Fibroblast of villous mesenchyme (primary cell): ENCODE measurements at regions not wholly inside any gene's neighbourhood (a gene's known extent, or its start where the extent isn't known, plus 50 kb on each side); places are given as distances from the start of the nearest gene placed in this dataset.

Source experiments
- DNase-seq: peaks from one replicate; pipeline ENCODE4 v3.0.0-alpha.2; 2010; ENCODE audit warnings: low read depth
- H3K4me3 ChIP-seq: 2 replicates; pipeline ENCODE4 v1.5.1; 2011; ENCODE audit warnings: low read depth, mild to moderate bottlenecking, low read length
- CTCF ChIP-seq: IDR thresholded peaks from 2 replicates; pipeline ENCODE4 v1.5.1; 2012; ENCODE audit warnings: low read depth, mild to moderate bottlenecking, low read length; ENCODE audit not compliant: insufficient read depth

- no peak for TF ChIP-seq CTCF
- no peak overlapping the region for H3K4me3 ChIP-seq
- no peak for DNase-seq
Observed at GRCh38 chr2:222120933-222121332, 177.9 kb downstream of the PAX3 start.

GRCh38 chr2:222115296-222115695, 183.5 kb downstream of the PAX3 start:
- DNase-seq = no peak
- H3K4me3 ChIP-seq = no peak overlapping the region
- TF ChIP-seq CTCF = no peak

GRCh38 chr2:222108957-222109585, 189.7 kb downstream of the PAX3 start:
- no peak for TF ChIP-seq CTCF
- no peak overlapping the region for H3K4me3 ChIP-seq
- DNase-seq = no peak

DNA sequence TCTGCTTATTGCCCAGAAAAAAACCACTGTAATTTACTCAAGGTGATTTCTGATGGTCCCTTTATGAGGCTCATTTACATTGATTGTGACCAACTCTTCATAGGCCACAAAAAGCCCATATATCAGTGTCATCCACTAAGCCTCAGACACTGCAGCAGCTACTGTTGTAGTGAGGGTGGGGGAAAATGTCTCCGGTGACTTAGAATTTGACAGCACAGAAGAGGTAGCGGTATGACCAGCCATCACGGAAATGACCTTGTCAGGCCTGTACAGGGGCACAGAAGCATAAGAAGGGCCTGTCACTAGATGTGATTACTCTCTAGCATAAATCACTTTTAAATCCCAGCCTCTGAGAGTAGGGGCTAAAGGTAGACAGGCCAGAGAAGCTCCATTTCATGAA, 190.3 kb downstream of the PAX3 start:
- H3K4me3 ChIP-seq = no peak overlapping the region
- DNase-seq = no peak
- TF ChIP-seq CTCF = no peak

- no peak for DNase-seq
- no peak for TF ChIP-seq CTCF
- no peak overlapping the region for H3K4me3 ChIP-seq
Observed at GRCh38 chr2:222105046-222105445, 193.8 kb downstream of the PAX3 start.

DNA sequence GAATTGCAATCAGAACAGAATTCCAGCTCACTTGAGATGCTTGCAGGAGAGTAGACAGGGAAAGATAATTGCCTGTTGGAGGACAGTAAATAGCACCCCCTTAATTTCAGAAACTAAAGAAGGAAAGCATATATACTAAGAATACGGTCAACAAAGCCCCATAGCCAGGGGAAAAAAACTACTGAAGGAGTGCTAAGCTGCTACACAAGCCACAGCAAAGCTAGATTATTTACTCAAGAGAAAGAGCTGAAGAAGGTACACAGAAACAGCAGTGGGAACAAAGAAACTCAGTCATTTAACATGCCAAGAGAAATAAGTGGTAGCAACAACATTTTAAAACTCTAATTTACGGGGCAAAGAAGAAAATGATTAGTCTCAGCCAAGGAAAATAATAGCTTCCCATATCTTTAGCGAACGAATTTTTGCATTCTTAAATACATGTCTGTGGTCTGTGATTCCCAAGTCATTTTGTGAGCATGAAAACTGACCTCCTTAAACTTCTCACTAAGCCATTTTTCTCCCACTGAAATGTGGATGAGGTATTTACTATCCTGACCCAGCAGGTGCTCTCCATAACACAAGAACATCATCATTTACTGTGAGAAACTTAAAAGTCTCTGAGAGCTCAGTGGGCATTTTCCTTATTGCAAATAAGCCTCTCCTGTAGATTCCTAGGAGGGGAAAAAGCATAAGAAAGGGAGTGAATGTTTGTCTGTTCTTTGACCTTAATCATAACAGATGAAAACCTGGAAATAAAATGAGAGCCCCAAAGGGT, 196.0 kb downstream of the PAX3 start:
- no peak for DNase-seq
- H3K4me3 ChIP-seq = no peak overlapping the region
- TF ChIP-seq CTCF = no peak
